ENCODE measurements at regions not wholly inside any gene's neighbourhood (a gene's known extent, or its start where the extent isn't known, plus 50 kb on each side); places are given as distances from the start of the nearest gene placed in this dataset.

GRCh38 chr13:76792731-76793347 is 93.4 kb downstream of the KCTD12 start:
- no peak for DNase-seq

GRCh38 chr13:76790980-76791819 is 95.0 kb downstream of the KCTD12 start:
- DNase-seq: no peak

DNA sequence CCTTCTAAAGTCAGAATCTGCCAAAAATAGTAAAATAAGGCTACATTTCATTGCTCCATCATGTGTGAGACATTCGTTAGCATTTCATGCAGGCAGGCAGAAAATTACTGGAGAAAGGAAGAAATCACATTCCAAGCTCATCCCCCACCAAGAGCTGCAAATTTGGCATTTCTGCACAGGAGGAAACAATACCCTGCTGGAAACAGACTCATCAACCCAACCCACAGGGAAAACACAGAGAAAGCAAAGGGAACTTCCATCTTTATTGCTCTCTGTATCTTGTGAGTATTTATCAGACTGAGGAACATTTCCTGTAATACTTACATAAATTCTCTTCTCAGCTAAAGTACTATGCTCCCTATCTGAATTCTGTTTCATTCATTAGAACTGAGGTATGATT is 95.7 kb downstream of the KCTD12 start:
- DNase-seq: no peak

- no peak for DNase-seq
Measured at GRCh38 chr13:76783798-76784197, 102.4 kb downstream of the KCTD12 start.

- DNase-seq: no peak
Measured at GRCh38 chr13:76778853-76779252, 107.4 kb downstream of the KCTD12 start.

DNA sequence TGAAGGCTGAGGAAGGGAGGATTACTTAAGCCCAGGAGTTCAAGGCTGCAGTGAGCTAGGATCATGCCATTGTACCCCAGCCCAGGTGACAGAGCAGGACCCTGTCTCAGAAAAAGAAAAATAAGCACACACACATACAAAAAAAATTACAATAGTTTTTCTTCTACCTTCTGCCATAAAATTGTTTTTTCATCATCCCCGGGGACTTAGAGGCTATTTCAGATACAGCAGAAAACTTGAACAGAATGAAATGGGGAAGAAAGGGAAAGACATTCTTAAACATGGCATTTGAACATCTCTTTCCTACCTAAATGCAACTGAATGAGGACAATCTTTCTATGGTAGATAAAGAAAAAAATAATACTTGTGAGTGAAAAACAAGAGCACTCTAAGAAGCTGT is 109.1 kb downstream of the KCTD12 start:
- no peak for DNase-seq

DNA sequence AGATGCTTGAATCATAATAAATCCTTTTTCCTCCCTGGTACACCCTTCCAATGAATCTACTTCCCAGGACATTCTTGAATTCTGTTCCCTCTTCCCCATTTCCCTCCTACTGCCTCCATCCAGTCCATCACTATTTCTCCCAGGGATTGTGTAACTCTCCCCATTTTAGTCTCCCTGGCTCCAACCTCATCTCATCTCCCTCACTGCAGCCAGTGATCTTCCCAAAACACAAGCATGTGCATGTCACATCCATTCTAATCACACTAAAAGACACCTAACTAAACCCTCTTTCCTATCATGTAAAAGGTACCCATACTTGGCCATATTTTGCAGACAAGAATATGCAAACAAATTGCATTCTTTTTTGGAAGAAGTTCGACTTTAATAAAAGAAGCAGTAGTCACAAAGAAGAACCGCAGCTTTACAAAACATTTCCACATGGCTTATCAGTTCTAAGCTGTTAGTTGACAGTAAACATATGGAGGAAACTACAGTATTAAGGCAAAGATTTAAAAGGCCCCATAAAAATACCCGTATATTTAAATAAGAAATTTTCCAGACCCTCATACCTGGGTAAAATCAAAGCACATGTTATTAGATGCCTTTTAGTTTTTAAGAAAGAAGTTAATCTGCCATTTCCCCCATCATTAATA is 111.0 kb downstream of the KCTD12 start:
- no peak for DNase-seq

GRCh38 chr13:76773448-76774094 is 112.6 kb downstream of the KCTD12 start:
- no peak for DNase-seq

GRCh38 chr13:76772241-76772640 is 114.0 kb downstream of the KCTD12 start:
- no peak for DNase-seq

DNA sequence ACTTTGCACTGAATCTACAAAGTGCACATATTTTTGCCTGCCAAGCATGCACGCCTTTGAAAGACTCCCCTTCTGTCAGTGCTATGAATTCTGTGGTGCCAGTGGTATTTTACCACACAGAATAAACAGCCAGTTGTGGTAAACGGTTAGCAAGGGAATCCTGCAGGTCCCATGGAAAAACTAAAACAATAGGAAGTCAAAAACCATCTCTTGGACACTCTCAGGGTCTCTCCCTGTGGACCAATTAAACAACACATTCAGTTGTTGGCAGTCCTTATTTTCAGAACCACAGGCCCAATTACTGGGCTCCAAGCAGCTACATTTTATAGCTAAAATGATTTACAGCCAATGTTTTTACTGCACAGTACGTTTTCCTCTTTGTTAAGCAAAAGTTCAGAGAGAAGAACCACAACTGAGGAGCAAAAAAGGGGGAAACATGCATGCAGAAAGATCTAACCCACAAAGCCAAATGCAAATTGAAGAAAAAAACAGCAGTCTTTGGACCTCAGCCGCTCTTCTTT is 116.9 kb downstream of the KCTD12 start:
- DNase-seq: no peak

- no peak for DNase-seq
Measured at GRCh38 chr13:76768384-76768783, 117.8 kb downstream of the KCTD12 start.

- DNase-seq: peak; percentile 21
Measured at GRCh38 chr13:76764916-76765315, 121.3 kb downstream of the KCTD12 start.

DNA sequence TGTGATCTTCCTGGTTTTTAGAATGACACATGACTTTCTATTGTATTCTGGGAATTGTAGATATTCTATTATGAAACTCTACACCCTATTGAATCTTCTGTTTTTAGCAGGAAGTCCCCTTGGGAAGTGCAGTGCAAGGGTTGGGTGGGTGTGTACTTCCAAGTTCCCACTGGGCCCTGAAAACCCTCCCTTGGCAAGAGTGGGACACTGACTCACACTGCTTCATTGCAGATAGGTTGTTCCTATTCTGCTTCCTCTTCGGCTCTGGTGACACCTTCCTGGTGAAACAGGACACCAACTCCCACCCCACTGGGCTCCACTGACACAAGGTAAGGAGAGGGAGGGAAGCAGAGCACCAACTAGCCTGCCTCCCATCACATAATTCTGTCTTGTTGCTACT is 121.8 kb downstream of the KCTD12 start:
- no peak for DNase-seq

- no peak for DNase-seq
Measured at GRCh38 chr13:76762721-76763120, 123.5 kb downstream of the KCTD12 start.

GRCh38 chr13:76759877-76760276 is 126.3 kb downstream of the KCTD12 start:
- no peak for DNase-seq

- DNase-seq: no peak
Measured at GRCh38 chr13:76758738-76759137, 127.5 kb downstream of the KCTD12 start.

DNA sequence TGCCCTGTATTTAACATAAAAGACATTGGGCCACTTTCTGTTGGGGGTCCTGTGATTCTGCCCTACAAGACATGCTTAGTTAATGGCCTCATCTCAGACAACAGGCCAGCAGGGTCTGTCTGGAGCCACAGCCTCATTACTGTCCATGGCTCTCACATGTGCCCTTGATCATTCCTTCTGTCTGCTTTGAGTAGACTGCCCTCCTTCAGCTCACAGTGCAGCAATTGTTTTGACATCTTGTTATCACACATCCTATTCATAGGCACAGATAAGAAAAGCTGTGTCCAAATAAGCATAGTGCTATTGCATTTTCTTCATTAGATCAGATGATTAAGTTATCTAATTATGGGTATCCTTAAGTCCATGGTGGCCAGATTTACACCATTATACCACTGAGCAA is 127.9 kb downstream of the KCTD12 start:
- no peak for DNase-seq

GRCh38 chr13:76756451-76756850 is 129.8 kb downstream of the KCTD12 start:
- DNase-seq: no peak

DNA sequence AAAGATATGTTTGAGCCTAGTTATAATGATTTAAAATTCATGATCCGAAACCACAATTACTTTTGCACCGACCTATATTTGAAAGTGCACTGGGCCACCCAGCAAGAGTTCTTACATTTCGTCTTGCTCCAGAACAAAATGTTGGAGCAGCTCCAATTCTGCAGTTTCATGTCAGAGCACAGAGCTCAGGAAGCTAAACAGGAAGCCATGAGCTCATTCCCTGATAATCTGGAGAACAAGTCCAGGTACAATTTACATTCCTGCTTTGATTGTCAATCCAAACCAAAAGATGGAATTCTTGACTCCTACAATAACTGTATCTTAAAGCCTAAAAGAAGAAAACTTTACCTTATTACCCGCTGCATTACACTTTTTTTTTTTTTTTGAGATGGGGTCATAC is 131.8 kb downstream of the KCTD12 start:
- DNase-seq: no peak

DNA sequence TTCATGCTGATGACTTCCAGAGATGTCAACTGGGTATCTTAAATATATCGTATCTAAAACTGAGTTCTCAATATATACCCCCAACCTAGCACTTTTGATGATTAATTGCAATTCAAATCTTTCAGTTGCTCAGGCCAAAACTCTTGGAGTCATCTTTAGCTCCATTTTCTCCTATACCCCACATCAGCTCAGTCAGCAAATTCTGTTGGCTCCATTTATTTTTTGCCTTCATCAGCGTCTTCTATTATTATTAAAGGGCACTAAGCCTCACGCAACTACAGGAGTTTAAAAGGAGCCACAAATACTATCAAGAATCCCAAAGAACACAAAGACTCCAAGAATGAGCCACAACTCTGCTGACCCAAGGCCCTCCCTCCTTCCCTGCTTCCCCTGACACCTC is 134.9 kb downstream of the KCTD12 start:
- DNase-seq: no peak

GRCh38 chr13:76750126-76750525 is 136.1 kb downstream of the KCTD12 start:
- no peak for DNase-seq

GRCh38 chr13:76745261-76746200 is 140.7 kb downstream of the KCTD12 start:
- no peak for DNase-seq
